ENCODE measurements at regions not wholly inside any gene's neighbourhood (a gene's known extent, or its start where the extent isn't known, plus 50 kb on each side); places are given as distances from the start of the nearest gene placed in this dataset.
"Not testable (repeated sequence)": the region's sequence is repeated elsewhere in the genome, so short reads cannot be mapped to it uniquely, and the experiment has no call there.

GRCh38 chr7:114813624-114814023 is 108.3 kb upstream of the MDFIC start:
- peaks cover 3% of the 10 kb centered on the region for H3K4me1 Mint-ChIP-seq (ENCODE audit: low read depth)
- no peak overlapping the region for H3K27ac Mint-ChIP-seq
- no peak for DNase-seq (ENCODE audit: low spot score, unreplicated experiment)
- H3K4me3 Mint-ChIP-seq (ENCODE audit: low read depth) = no peak overlapping the region
- no peaks in the 10 kb centered on the region for H3K36me3 Mint-ChIP-seq (ENCODE audit: insufficient read depth)
- peaks cover 6% of the 10 kb centered on the region for H3K9me3 Mint-ChIP-seq (ENCODE audit: low read depth)
- no peak for TF ChIP-seq CTCF (IDR thresholded peaks at IDR 0.05; ENCODE audit: unreplicated experiment)
- H3K27me3 Mint-ChIP-seq = no peaks in the 10 kb centered on the region

GRCh38 chr7:114817036-114817435 is 104.9 kb upstream of the MDFIC start:
- H3K9me3 Mint-ChIP-seq (ENCODE audit: low read depth); H3K27ac Mint-ChIP-seq; DNase-seq (ENCODE audit: low spot score, unreplicated experiment); H3K27me3 Mint-ChIP-seq; H3K4me3 Mint-ChIP-seq (ENCODE audit: low read depth); H3K4me1 Mint-ChIP-seq (ENCODE audit: low read depth); H3K36me3 Mint-ChIP-seq (ENCODE audit: insufficient read depth): not testable (repeated sequence)

GRCh38 chr7:114818501-114818900 is 103.4 kb upstream of the MDFIC start:
- no peak for TF ChIP-seq CTCF (IDR thresholded peaks at IDR 0.05; ENCODE audit: unreplicated experiment)
- H3K9me3 Mint-ChIP-seq (ENCODE audit: low read depth) = peaks cover 6% of the 10 kb centered on the region
- no peaks in the 10 kb centered on the region for H3K36me3 Mint-ChIP-seq (ENCODE audit: insufficient read depth)

GRCh38 chr7:114819616-114820362 is 102.1 kb upstream of the MDFIC start:
- Mint-ChIP-seq H3K4me1 (ENCODE audit: low read depth) (no peaks in the 10 kb centered on the region), H3K36me3 (ENCODE audit: insufficient read depth) (no peaks in the 10 kb centered on the region), H3K9me3 (ENCODE audit: low read depth) (peaks cover 6% of the 10 kb centered on the region), H3K27me3 (no peaks in the 10 kb centered on the region), H3K4me3 (ENCODE audit: low read depth) (no peak overlapping the region), H3K27ac (no peak overlapping the region)
- DNase-seq (ENCODE audit: low spot score, unreplicated experiment) = no peak
- TF ChIP-seq CTCF (IDR thresholded peaks at IDR 0.05; ENCODE audit: unreplicated experiment) = no peak

More at GRCh38 chr7:114818501-114818900, 103.4 kb upstream of the MDFIC start:
- H3K27ac Mint-ChIP-seq = no peak overlapping the region
- H3K4me3 Mint-ChIP-seq (ENCODE audit: low read depth) = no peak overlapping the region
- H3K27me3 Mint-ChIP-seq = no peaks in the 10 kb centered on the region
- no peak for DNase-seq (ENCODE audit: low spot score, unreplicated experiment)
- peaks cover 3% of the 10 kb centered on the region for H3K4me1 Mint-ChIP-seq (ENCODE audit: low read depth)

GRCh38 chr7:114821030-114821900 is 100.6 kb upstream of the MDFIC start:
- Mint-ChIP-seq H3K27me3 (no peaks in the 10 kb centered on the region), H3K36me3 (ENCODE audit: insufficient read depth) (no peaks in the 10 kb centered on the region), H3K4me3 (ENCODE audit: low read depth) (no peak overlapping the region), H3K4me1 (ENCODE audit: low read depth) (no peaks in the 10 kb centered on the region), H3K27ac (no peak overlapping the region), H3K9me3 (ENCODE audit: low read depth) (peaks cover 4% of the 10 kb centered on the region)
- TF ChIP-seq CTCF (IDR thresholded peaks at IDR 0.05; ENCODE audit: unreplicated experiment) = no peak
- DNase-seq (ENCODE audit: low spot score, unreplicated experiment) = no peak

Data from progenitor cell of endocrine pancreas (in vitro differentiated cells).